Activated naive CD8-positive, alpha-beta T cell (primary cell): ENCODE measurements at regions not wholly inside any gene's neighbourhood (a gene's known extent, or its start where the extent isn't known, plus 50 kb on each side); places are given as distances from the start of the nearest gene placed in this dataset.
"Not testable (repeated sequence)": the region's sequence is repeated elsewhere in the genome, so short reads cannot be mapped to it uniquely, and the experiment has no call there.

Source experiments
- H3K27ac Mint-ChIP-seq: one replicate; pipeline ENCODE4 v1.8.0; 2021; ENCODE audit warnings: mixed read lengths
- H3K27me3 Mint-ChIP-seq: one replicate; pipeline ENCODE4 v1.8.0; 2021; ENCODE audit warnings: mixed read lengths
- H3K36me3 Mint-ChIP-seq: one replicate; pipeline ENCODE4 v1.8.0; 2021; ENCODE audit warnings: mixed read lengths
- H3K4me1 Mint-ChIP-seq: one replicate; pipeline ENCODE4 v1.8.0; 2021; ENCODE audit warnings: low read depth, mixed read lengths
- H3K4me3 Mint-ChIP-seq: one replicate; pipeline ENCODE4 v1.8.0; 2021; ENCODE audit warnings: mild to moderate bottlenecking, mixed read lengths
- H3K9me3 Mint-ChIP-seq: one replicate; pipeline ENCODE4 v1.8.0; 2021; ENCODE audit warnings: low read depth, mixed read lengths

GRCh38 chr12:19674437-19674836, 235.1 kb downstream of the AEBP2 start:
- Mint-ChIP-seq H3K36me3 (peaks cover 9% of the 10 kb centered on the region), H3K4me1 (peaks cover 32% of the 10 kb centered on the region), H3K27ac (no peak overlapping the region), H3K9me3 (peaks cover 9% of the 10 kb centered on the region), H3K27me3 (no peaks in the 10 kb centered on the region), H3K4me3 (no peak overlapping the region)

DNA sequence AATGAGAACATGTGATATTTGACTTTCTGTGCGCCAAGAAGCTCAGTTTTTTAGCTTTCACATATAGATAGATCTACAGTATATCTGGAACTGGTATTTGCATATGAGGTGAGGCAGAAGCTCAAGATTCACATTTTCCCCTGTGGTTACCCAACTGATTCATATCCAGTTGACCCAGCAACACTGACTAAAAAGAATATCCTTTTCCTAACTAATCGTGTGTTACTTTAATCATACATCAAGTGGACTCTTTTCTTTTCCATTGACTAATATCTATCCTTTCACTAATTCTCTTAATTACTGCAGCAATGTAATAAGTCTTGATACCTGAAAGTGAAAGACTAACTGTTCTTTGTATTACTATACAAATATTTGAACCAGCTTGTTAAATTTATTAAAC, 236.1 kb downstream of the AEBP2 start:
- H3K36me3 Mint-ChIP-seq = peaks cover 18% of the 10 kb centered on the region
- H3K4me1 Mint-ChIP-seq = peaks cover 41% of the 10 kb centered on the region
- H3K4me3 Mint-ChIP-seq = peak overlapping the region; percentile 31
- H3K9me3 Mint-ChIP-seq = peaks cover 16% of the 10 kb centered on the region
- H3K27ac Mint-ChIP-seq = peak overlapping the region; percentile 91
- no peaks in the 10 kb centered on the region for H3K27me3 Mint-ChIP-seq

- Mint-ChIP-seq H3K9me3 (peaks cover 16% of the 10 kb centered on the region), H3K27ac (peak overlapping the region; percentile 86), H3K4me1 (peaks cover 58% of the 10 kb centered on the region), H3K4me3 (peak overlapping the region; percentile 79), H3K36me3 (peaks cover 19% of the 10 kb centered on the region)
- H3K27me3 Mint-ChIP-seq = not testable (repeated sequence)
Observed at GRCh38 chr12:19678501-19678900, 239.2 kb downstream of the AEBP2 start.

DNA sequence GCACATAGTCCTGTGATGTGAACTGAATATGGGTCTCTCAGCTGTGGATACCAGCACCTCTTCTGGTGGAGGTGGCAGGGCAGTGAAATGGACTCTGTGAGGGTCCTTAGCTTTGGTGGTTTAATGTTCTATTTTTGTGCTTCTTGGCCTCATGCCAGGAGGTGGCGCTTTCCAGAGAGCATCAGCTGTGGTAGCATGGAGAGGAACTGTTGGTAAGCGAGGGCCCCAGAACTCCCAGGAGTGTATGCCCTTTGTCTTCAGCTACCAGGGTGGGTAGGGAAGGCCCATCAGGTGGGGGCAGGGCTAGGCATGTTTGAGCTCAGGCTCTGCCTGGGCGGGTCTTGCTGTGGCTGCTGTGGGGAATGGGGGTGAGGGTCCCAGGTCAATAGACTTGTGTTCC, 241.7 kb downstream of the AEBP2 start:
- Mint-ChIP-seq H3K4me1 (peaks cover 56% of the 10 kb centered on the region), H3K27me3 (no peaks in the 10 kb centered on the region), H3K27ac (no peak overlapping the region), H3K36me3 (peaks cover 17% of the 10 kb centered on the region), H3K4me3 (no peak overlapping the region), H3K9me3 (peaks cover 16% of the 10 kb centered on the region)

- peaks cover 11% of the 10 kb centered on the region for H3K36me3 Mint-ChIP-seq
- no peak overlapping the region for H3K27ac Mint-ChIP-seq
- peaks cover 42% of the 10 kb centered on the region for H3K4me1 Mint-ChIP-seq
- no peaks in the 10 kb centered on the region for H3K27me3 Mint-ChIP-seq
- peaks cover 7% of the 10 kb centered on the region for H3K9me3 Mint-ChIP-seq
- no peak overlapping the region for H3K4me3 Mint-ChIP-seq
Observed at GRCh38 chr12:19683178-19683927, 244.1 kb downstream of the AEBP2 start.

GRCh38 chr12:19687371-19687770, 248.1 kb downstream of the AEBP2 start:
- Mint-ChIP-seq H3K36me3 (peaks cover 3% of the 10 kb centered on the region), H3K9me3 (no peaks in the 10 kb centered on the region), H3K4me3 (no peak overlapping the region), H3K27me3 (no peaks in the 10 kb centered on the region), H3K4me1 (peaks cover 15% of the 10 kb centered on the region), H3K27ac (no peak overlapping the region)

DNA sequence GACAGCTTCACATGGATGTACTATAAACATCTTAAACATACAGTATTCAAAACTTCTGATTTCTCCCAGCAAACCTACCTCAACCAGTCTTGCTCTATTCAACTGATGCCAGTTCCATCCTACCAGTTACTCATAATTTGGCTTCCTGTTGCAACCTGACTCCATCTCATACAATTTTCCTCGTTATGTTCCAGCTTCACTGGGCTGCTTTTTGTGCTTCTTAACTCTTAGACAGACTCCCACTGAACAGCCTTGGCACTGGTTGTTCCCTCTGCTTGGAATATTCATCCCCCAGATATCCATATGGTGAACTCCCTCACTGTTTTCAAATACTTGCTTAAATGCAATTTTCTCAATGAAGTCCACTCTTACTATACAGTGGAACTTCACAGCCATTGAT, 249.2 kb downstream of the AEBP2 start:
- H3K4me3 Mint-ChIP-seq = no peak overlapping the region
- H3K27me3 Mint-ChIP-seq = no peaks in the 10 kb centered on the region
- peaks cover 3% of the 10 kb centered on the region for H3K36me3 Mint-ChIP-seq
- H3K27ac Mint-ChIP-seq = no peak overlapping the region
- H3K9me3 Mint-ChIP-seq = no peaks in the 10 kb centered on the region
- H3K4me1 Mint-ChIP-seq = peaks cover 5% of the 10 kb centered on the region

- Mint-ChIP-seq H3K4me1 (peaks cover 4% of the 10 kb centered on the region), H3K27ac (no peak overlapping the region), H3K36me3 (peaks cover 3% of the 10 kb centered on the region), H3K27me3 (no peaks in the 10 kb centered on the region), H3K4me3 (no peak overlapping the region), H3K9me3 (no peaks in the 10 kb centered on the region)
Observed at GRCh38 chr12:19689226-19689625, 249.9 kb downstream of the AEBP2 start.

- no peaks in the 10 kb centered on the region for H3K27me3 Mint-ChIP-seq
- H3K36me3 Mint-ChIP-seq = peaks cover 3% of the 10 kb centered on the region
- H3K27ac Mint-ChIP-seq = no peak overlapping the region
Observed at GRCh38 chr12:19689801-19690472, 250.6 kb downstream of the AEBP2 start.

DNA sequence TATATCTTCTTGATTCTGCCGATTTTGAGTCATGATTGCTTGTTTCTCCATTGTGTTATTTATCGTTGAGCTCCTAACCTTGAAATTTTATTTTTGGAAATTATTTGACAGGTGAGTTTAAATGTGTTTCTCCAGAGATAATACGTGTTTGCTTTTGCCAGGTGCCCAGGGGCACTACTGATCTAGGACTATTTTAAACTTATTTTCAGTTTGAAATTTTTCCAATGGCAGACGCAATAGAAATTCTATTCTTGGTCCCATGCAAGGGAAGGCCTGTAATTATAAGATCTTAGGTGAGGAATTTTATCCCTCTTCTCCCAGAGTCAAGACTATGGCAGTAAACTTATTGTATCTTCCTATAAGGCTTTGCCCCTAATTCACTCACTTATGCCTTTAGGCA, 252.8 kb downstream of the AEBP2 start:
- peaks cover 3% of the 10 kb centered on the region for H3K36me3 Mint-ChIP-seq
- no peak overlapping the region for H3K27ac Mint-ChIP-seq
- H3K9me3 Mint-ChIP-seq = no peaks in the 10 kb centered on the region
- no peaks in the 10 kb centered on the region for H3K27me3 Mint-ChIP-seq
- H3K4me3 Mint-ChIP-seq = no peak overlapping the region
- peaks cover 18% of the 10 kb centered on the region for H3K4me1 Mint-ChIP-seq

More at GRCh38 chr12:19689801-19690472, 250.6 kb downstream of the AEBP2 start:
- Mint-ChIP-seq H3K9me3 (no peaks in the 10 kb centered on the region), H3K4me1 (peaks cover 10% of the 10 kb centered on the region), H3K4me3 (no peak overlapping the region)

DNA sequence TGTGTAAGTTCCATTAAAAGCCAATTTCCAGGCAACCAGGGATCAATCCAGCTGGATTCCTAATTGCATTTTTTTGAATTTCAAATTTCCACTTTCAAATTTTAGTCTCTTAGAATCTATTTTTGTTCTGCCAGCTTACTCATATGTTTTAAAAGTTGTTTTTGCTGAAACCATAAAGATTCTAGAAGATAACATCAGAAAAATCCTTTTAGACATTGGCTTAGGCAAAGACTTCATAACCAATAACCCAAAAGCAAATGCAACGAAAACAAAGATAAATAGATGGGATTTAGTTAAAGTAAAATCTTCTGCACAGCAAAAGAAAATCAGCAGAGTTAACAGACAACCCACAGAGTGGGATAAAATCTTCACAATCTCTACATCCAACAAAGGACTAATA, 253.3 kb downstream of the AEBP2 start:
- H3K9me3 Mint-ChIP-seq = no peaks in the 10 kb centered on the region
- H3K4me3 Mint-ChIP-seq = no peak overlapping the region
- H3K36me3 Mint-ChIP-seq = peaks cover 3% of the 10 kb centered on the region
- no peak overlapping the region for H3K27ac Mint-ChIP-seq
- no peaks in the 10 kb centered on the region for H3K27me3 Mint-ChIP-seq
- H3K4me1 Mint-ChIP-seq = peaks cover 18% of the 10 kb centered on the region

DNA sequence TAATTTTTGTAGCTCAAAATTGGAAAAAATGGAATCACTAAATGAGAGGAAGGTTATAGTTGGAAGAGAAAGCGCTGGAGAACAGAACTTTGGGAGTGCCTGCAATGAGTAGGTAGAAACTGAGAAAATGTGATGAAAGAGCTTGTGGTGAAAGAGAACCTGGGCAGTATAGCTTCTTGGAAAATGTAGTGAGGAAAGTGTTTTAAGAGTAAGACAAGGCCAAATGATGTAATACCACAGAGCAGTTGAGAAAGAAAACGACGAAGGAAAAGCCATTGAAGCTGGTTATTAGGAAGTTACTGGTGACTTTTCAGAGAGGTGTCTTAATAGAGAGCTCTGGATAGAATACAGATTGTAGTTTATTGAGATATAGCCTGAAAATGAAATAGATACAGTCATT, 255.3 kb downstream of the AEBP2 start:
- H3K4me3 Mint-ChIP-seq = no peak overlapping the region
- H3K27ac Mint-ChIP-seq = peak overlapping the region; percentile 59
- H3K9me3 Mint-ChIP-seq = no peaks in the 10 kb centered on the region
- H3K27me3 Mint-ChIP-seq = no peaks in the 10 kb centered on the region
- H3K4me1 Mint-ChIP-seq = peaks cover 18% of the 10 kb centered on the region
- H3K36me3 Mint-ChIP-seq = peaks cover 2% of the 10 kb centered on the region

- H3K9me3 Mint-ChIP-seq = no peaks in the 10 kb centered on the region
- peak overlapping the region; percentile 65 for H3K27ac Mint-ChIP-seq
- no peak overlapping the region for H3K4me3 Mint-ChIP-seq
- H3K36me3 Mint-ChIP-seq = peaks cover 4% of the 10 kb centered on the region
- H3K4me1 Mint-ChIP-seq = peaks cover 18% of the 10 kb centered on the region
- no peaks in the 10 kb centered on the region for H3K27me3 Mint-ChIP-seq
Observed at GRCh38 chr12:19695244-19696098, 256.2 kb downstream of the AEBP2 start.

DNA sequence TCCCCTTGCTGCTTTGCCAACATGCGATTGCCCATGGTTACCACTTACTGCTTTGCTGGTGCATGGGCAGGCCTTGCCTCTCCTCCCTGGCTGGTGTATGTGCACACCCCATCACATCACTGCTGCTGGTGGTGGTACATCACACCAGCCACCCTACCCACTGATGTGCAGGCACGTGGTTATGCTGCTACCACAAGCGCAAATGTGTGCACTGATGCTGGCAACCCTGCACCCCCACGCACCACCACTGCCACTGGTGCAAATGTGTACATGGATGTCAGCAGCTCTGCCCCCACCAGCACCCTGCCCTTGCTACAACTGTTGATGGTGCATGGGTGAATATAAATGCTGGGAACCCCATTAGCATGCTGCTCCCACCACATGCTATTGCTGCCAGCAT, 261.7 kb downstream of the AEBP2 start:
- Mint-ChIP-seq H3K27me3 (no peaks in the 10 kb centered on the region), H3K4me3 (no peak overlapping the region), H3K36me3 (peaks cover 10% of the 10 kb centered on the region), H3K4me1 (peaks cover 2% of the 10 kb centered on the region), H3K27ac (no peak overlapping the region), H3K9me3 (peaks cover 41% of the 10 kb centered on the region)

GRCh38 chr12:19704966-19705365, 265.7 kb downstream of the AEBP2 start:
- H3K27ac Mint-ChIP-seq = no peak overlapping the region
- peaks cover 58% of the 10 kb centered on the region for H3K9me3 Mint-ChIP-seq
- H3K36me3 Mint-ChIP-seq = peaks cover 8% of the 10 kb centered on the region
- H3K27me3 Mint-ChIP-seq = no peaks in the 10 kb centered on the region
- no peak overlapping the region for H3K4me3 Mint-ChIP-seq
- H3K4me1 Mint-ChIP-seq = no peaks in the 10 kb centered on the region
